Right renal pelvis (tissue), 4 donors: ENCODE measurements at regions not wholly inside any gene's neighbourhood (a gene's known extent, or its start where the extent isn't known, plus 50 kb on each side); places are given as distances from the start of the nearest gene placed in this dataset.
"Not testable (repeated sequence)": the region's sequence is repeated elsewhere in the genome, so short reads cannot be mapped to it uniquely, and the experiment has no call there.

Source experiments
- DNase-seq, 4 donors: peaks; one replicate each; pipeline ENCODE4 v3.0.0-alpha.2; 2013; ENCODE audit warnings: low read depth in 4 of 4, low spot score in 3 of 4, missing footprints in 1 of 4

- DNase-seq: no peak
These were observed 141.7 kb upstream of the PFKP start for GRCh38 chr10:2925631-2926030.

GRCh38 chr10:2924431-2924830 is 142.9 kb upstream of the PFKP start:
- DNase-seq: no peak

- DNase-seq: no peak
These were observed 145.2 kb upstream of the PFKP start for GRCh38 chr10:2921956-2922680.

- no peak for DNase-seq
These were observed 146.7 kb upstream of the PFKP start for GRCh38 chr10:2920637-2921036.

GRCh38 chr10:2920168-2920567 is 147.2 kb upstream of the PFKP start:
- DNase-seq: no peak

GRCh38 chr10:2919016-2919415 is 148.3 kb upstream of the PFKP start:
- no peak for DNase-seq

GRCh38 chr10:2918489-2918888 is 148.9 kb upstream of the PFKP start:
- no peak for DNase-seq

- DNase-seq: no peak
These were observed 149.4 kb upstream of the PFKP start for GRCh38 chr10:2917926-2918325.

GRCh38 chr10:2915412-2915811 is 151.9 kb upstream of the PFKP start:
- DNase-seq: no peak

GRCh38 chr10:2914741-2915140 is 152.6 kb upstream of the PFKP start:
- no peak for DNase-seq

- DNase-seq: peak in 1 of 4 donors; percentile 22
These were observed 153.9 kb upstream of the PFKP start for GRCh38 chr10:2913474-2913873.

GRCh38 chr10:2910656-2911055 is 156.7 kb upstream of the PFKP start:
- DNase-seq: no peak

- DNase-seq: no peak
These were observed 157.4 kb upstream of the PFKP start for GRCh38 chr10:2909921-2910320.

GRCh38 chr10:2908851-2909630 is 158.3 kb upstream of the PFKP start:
- DNase-seq: no peak

- DNase-seq: no peak
These were observed 160.4 kb upstream of the PFKP start for GRCh38 chr10:2906974-2907373.

- no peak for DNase-seq
These were observed 161.5 kb upstream of the PFKP start for GRCh38 chr10:2905851-2906250.

GRCh38 chr10:2900530-2900929 is 166.8 kb upstream of the PFKP start:
- DNase-seq: no peak

GRCh38 chr10:2899246-2899951 is 167.9 kb upstream of the PFKP start:
- no peak for DNase-seq

- DNase-seq: no peak
These were observed 168.9 kb upstream of the PFKP start for GRCh38 chr10:2898509-2898860.

- DNase-seq: no peak
These were observed 169.5 kb upstream of the PFKP start for GRCh38 chr10:2897619-2898508.

GRCh38 chr10:2896334-2896733 is 171.0 kb upstream of the PFKP start:
- not testable (repeated sequence) for DNase-seq
